NCI-H1048 (cell line): ENCODE measurements at regions not wholly inside any gene's neighbourhood (a gene's known extent, or its start where the extent isn't known, plus 50 kb on each side); places are given as distances from the start of the nearest gene placed in this dataset.
"Not testable (repeated sequence)": the region's sequence is repeated elsewhere in the genome, so short reads cannot be mapped to it uniquely, and the experiment has no call there.

ENCODE experiments used
- DNase-seq: peaks from one replicate; lab custom pipeline; 2025; lab: John Stamatoyannopoulos, UW

- DNase-seq: no peak
Observed at GRCh38 chr4:38470735-38471262, 193.2 kb upstream of the KLF3 start.

DNA sequence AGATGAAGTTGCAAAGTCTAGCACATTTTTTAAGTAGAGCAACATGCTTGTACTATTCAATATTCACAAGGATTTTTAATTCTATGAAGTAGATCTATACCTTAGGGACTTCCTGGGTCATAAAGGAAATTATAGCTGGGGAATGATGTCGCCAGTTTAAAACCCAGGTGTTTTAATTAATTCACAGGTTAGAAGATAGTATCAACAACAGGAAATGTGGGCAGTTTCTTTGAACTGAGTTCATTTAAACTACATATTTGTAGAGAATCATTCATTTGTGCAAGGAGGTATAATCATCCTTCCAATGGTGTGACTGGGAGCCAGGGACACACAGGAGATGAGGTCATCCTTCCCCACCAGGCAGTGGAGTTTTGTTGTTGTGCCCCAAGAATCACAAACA is 181.3 kb upstream of the KLF3 start:
- DNase-seq: no peak

DNA sequence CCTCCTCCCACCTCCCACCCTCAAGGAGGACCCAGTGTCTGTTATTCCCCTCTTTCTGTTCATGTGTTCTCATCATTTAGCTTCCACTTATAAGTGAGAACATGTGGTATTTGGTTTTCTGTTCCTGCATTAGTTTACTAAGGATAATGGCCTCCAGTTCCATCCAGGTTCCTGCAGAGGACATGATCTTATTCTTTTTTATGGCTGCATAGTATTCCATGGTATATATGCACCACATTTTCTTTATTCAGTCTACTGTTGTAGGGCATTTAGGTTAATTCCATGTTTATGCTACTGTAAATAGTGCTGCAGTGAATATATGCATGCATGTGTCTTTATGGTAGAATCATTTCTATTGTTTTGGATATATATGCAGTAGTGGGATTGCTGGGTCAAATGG is 180.4 kb upstream of the KLF3 start:
- not testable (repeated sequence) for DNase-seq

DNA sequence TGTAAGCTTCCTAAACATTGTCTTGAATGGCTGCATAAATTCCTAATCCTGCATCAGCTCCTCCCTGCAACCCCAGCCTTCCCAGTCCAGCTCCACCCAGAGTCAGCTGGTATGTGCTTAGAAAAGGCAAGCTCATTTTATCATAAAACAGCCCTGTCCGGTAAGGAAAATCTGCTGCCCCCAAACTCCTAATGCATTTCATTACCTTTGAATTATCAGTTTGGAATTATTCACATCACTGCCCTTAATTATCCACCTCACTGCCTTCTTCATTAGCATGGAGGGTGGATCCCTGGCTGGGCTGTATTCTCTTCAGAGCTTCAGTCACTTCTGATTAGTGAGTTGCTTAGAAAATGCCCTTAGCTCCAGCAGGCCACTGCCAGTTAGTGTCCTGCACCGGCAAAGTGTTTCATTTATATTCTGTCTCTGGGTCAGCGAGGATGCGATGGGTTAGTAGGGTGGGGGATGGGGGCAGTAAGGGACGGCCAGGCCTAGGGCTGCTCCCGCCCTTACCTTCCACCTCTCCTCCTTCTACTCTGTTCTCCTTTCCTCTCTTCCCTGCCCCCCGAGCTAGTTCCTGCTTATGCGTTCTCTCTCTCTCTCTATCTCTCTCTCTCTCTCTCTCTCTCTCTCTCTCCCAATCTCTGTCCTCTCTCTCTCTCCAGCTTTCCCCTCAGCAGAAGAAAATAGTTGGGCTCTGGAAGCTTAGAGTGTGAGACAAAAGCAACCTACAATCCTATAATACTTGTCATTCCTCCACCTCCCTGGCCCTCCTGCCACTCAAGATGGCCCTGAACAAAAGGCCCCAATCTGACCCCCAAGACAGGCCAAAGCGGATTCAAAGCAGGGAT is 174.8 kb upstream of the KLF3 start:
- DNase-seq: no peak

DNA sequence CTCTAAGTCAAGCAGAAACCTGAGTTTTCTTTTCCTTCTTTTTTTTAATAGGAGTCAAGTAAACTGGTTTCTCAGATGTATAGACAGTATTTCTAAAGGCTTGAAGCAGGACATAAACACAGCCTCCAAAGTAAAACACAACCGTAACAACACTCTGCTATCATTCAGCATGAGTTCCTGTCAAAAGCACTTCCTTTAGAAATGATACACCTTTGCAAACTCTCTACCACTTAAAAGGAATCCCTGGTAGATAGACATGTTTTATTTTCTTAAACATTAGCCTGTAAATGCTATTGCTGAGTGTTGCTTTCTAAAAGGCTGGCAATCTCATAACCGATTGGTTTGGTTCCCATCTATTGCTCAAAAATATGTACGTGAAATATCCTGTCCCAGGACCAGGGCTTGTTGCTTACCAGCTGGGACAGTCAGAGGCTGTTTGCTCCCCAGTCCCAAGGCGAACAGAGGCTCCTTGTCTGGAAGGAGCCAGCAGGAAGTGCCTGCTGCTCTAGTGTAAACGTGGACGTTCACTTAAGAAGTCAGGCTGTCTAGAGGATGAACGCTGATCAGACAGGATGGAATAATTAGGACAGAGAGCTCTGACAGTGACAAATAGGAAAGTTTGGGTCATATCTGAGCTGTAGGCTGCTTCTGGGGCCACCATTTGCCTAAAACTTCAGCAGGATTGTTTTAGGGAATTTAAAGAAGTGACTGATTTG is 173.9 kb upstream of the KLF3 start:
- no peak for DNase-seq

- no peak for DNase-seq
Observed at GRCh38 chr4:38490753-38491446, 173.1 kb upstream of the KLF3 start.

DNA sequence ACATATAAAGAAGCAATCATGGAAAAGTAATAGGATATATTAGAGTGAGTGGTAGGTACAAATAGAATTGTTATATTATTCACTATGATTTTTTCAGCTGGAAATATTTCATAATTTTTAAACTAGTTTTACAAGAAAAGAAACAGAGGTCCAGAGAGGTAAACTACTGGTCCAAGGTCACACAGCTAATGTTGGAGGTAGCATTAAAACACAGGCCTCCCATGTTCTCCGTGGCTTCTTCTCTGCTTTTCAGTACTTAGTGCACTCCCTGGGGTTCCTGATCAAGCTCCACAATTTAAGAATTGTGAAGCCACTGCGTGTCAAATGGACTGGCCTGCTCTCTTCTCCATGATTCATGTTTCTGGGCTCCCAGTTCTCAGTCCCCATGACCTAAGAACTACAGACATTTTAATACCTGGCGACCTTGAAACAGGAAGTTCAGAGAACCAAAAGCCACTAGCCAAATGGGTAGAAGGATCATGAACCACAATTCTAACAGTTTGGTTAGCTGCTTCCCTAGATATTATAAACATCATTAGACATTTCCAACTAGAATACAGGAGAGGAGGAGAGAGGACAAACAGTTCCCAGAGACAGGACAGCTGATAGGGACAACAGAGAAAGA is 172.0 kb upstream of the KLF3 start:
- DNase-seq: no peak

- DNase-seq: no peak
Observed at GRCh38 chr4:38493066-38493465, 170.9 kb upstream of the KLF3 start.

DNA sequence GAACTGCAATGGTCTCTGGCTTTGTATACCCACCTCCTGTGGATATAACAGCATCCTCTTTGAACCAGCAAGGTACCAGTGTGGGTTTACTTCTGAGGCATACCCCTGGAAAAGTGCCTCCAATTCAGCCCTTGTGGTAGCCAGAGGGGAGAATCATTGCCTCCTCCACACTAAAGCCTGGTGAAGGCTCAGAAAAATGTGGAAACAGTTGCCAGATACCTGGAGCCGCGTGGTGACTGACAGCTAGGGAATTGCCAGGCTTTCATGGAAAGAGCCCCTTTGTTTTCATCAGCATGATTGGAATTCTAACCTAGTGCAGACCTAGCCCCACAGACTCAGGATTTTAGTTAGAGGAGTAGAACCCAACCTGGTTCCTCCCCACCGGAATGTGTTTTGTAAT is 168.6 kb upstream of the KLF3 start:
- no peak for DNase-seq

DNA sequence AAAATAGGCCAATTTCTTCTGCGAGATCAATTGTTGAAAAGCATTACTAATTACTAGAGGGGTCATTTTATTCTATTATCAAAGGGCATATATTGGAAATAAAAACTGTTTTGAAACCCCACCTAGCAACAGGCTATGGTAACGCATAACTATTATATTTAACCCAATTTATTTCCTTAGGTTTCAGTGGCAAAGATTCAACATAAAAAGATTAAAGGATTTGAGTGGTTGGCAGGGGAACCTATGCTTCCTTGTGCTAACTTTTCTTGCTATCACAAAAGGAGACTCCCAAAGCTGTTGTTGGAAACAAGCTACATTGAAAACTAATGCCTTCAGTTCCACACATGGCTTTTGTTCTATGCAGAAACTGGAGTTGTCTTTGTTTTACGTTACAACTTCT is 166.9 kb upstream of the KLF3 start:
- no peak for DNase-seq

- DNase-seq: no peak
Observed at GRCh38 chr4:38499101-38499500, 164.9 kb upstream of the KLF3 start.

- DNase-seq: no peak
Observed at GRCh38 chr4:38500433-38500832, 163.6 kb upstream of the KLF3 start.

DNA sequence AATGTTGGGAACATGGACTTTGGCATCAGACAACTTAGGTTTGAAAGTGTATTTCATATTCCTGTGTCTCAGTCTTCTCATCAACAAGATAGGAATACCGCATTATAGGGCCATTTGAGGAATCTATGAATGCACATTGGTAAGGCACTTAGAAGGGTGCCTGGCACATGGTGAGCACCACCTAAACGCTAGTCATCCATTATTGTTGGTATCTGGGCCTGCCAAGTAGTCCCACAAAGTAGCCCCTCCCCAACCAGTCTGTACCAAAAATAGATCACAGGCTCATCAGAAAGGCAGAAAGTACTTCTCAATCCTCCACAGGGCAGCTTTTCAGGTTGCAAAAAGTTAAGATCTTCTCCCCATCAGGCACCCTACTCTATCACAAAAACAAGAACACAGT is 162.3 kb upstream of the KLF3 start:
- no peak for DNase-seq

GRCh38 chr4:38503689-38504395 is 160.2 kb upstream of the KLF3 start:
- DNase-seq: no peak

- no peak for DNase-seq
Observed at GRCh38 chr4:38504396-38504715, 159.6 kb upstream of the KLF3 start.

GRCh38 chr4:38509551-38509950 is 154.4 kb upstream of the KLF3 start:
- no peak for DNase-seq

- DNase-seq: no peak
Observed at GRCh38 chr4:38510201-38510600, 153.8 kb upstream of the KLF3 start.

GRCh38 chr4:38511702-38512101 is 152.3 kb upstream of the KLF3 start:
- no peak for DNase-seq

- no peak for DNase-seq
Observed at GRCh38 chr4:38512840-38513239, 151.2 kb upstream of the KLF3 start.

DNA sequence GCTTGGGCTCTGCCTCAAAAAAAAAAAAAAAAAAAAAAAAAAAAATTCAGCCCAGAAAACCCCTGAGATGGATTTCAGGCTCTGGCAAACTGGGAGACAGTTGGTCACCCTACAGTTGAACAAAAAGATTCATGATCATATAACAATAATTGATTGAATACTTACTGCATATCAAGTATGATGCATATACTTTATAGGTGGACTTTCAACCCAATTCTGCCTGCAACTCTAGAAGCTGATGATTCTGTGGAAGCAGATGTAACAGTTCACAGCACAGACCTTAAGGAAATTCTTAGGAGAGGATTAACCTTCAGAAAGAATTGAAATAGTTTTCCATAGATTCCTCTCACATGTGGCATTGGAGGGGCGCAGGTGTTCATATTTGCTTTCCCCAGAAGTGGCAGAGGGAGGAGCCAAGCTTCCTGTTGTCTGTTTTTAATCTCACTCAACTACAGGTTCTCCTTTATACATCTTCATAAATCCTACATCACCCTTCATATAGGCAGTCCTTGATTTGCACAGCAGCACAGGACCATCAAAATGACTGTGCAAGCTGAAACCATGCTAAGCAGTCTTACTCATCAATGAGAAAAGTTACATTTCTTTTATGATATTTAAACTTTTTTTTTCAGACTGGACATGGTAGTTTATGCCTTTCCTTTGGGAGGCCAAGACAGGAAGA is 149.4 kb upstream of the KLF3 start:
- no peak for DNase-seq

DNA sequence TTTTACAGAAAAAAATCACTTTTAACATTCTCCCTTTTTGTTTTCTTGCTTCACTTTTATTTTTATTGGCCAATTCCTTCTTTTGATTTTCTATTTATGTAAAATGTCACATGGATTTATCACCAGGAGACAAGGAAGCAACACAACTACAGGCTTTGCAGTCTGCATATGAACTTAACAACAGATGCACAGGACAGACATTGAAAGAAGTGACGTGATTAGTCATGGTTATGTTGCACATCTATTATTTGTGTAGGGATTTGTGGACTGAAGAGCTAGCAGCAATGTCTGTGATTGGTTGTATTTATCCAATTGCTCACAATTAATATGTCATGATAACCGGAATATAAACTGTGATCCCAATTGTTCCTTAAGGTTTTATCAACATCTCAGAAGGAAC is 147.8 kb upstream of the KLF3 start:
- DNase-seq: no peak
